OCI-LY7 (cell line): ENCODE measurements at regions not wholly inside any gene's neighbourhood (a gene's known extent, or its start where the extent isn't known, plus 50 kb on each side); places are given as distances from the start of the nearest gene placed in this dataset.

Source experiments
- BruUV-seq: library from RNA; stranded (reverse); fragments of 400-500 nt; replicated peaks from 2 replicates; lab custom pipeline; 2021; lab: Mats Ljungman, UMichigan
- CTCF ChIA-PET: fragments of 300-600 bp; sonication (Branson Sonifier 250); formaldehyde crosslinking; loops from one replicate; lab custom pipeline; 2022; ENCODE audit warnings: antibody characterized with exemption; ENCODE audit not compliant: unreplicated experiment; lab: Charles Lee
- POLR2A ChIA-PET: fragments of 300-600 bp; sonication (Branson Sonifier 250); formaldehyde crosslinking; loops from one replicate; lab custom pipeline; 2022; ENCODE audit warnings: antibody characterized with exemption; lab: Charles Lee
- DNase-seq: peaks from one replicate; pipeline ENCODE4 v3.0.0-alpha.2; 2015; ENCODE audit warnings: low spot score
- H2AFZ ChIP-seq: fragments of 200-600 bp; sonication (generic), shearing (Covaris generic); 2 replicates; pipeline ENCODE4 v1.6.1; 2014; ENCODE audit warnings: mild to moderate bottlenecking, antibody characterized with exemption, low read length, moderate library complexity
- H3K27ac ChIP-seq: fragments of 200-600 bp; sonication (generic); 2 replicates; pipeline ENCODE4 v1.5.1; 2014; ENCODE audit warnings: mixed run types, low read depth, mild to moderate bottlenecking, moderate library complexity, low read length, inconsistent platforms; ENCODE audit not compliant: poor library complexity, severe bottlenecking
- H3K36me3 ChIP-seq: fragments of 200-600 bp; sonication (generic); 2 replicates; pipeline ENCODE4 v1.6.1; 2014; ENCODE audit warnings: mild to moderate bottlenecking, antibody characterized with exemption, low read length, moderate library complexity, mixed read lengths; ENCODE audit not compliant: insufficient read depth
- H3K4me1 ChIP-seq: fragments of 200-600 bp; sonication (generic); 2 replicates; pipeline ENCODE4 v1.5.1; 2014; ENCODE audit warnings: mild to moderate bottlenecking, low read length; ENCODE audit not compliant: insufficient read depth, poor library complexity, severe bottlenecking
- H3K4me2 ChIP-seq: fragments of 200-600 bp; sonication (generic); 2 replicates; pipeline ENCODE4 v1.6.1; 2014; ENCODE audit warnings: mild to moderate bottlenecking, low read length
- H3K4me3 ChIP-seq: fragments of 200-600 bp; sonication (generic); 2 replicates; pipeline ENCODE4 v1.5.1; 2014; ENCODE audit warnings: mild to moderate bottlenecking, low read depth, low read length; ENCODE audit not compliant: poor library complexity, severe bottlenecking
- H3K79me2 ChIP-seq: fragments of 200-600 bp; sonication (generic); 2 replicates; pipeline ENCODE4 v1.6.1; 2016; ENCODE audit warnings: low read depth, mild to moderate bottlenecking, low read length, moderate library complexity, mixed read lengths; ENCODE audit not compliant: insufficient read depth
- H3K9me2 ChIP-seq: fragments of 200-600 bp; sonication (generic); 2 replicates; pipeline ENCODE4 v1.6.1; 2016; ENCODE audit warnings: mild to moderate bottlenecking, low read length, mixed read lengths; ENCODE audit not compliant: insufficient read depth
- H3K9me3 ChIP-seq: fragments of 200-600 bp; sonication (generic); 2 replicates; pipeline ENCODE4 v1.6.1; 2014; ENCODE audit warnings: mild to moderate bottlenecking, mixed run types, low read length, mixed read lengths
- H4K20me1 ChIP-seq: fragments of 200-600 bp; sonication (generic); 2 replicates; pipeline ENCODE4 v1.6.1; 2014; ENCODE audit warnings: mild to moderate bottlenecking, antibody characterized with exemption, low read length, moderate library complexity, mixed read lengths; ENCODE audit not compliant: insufficient read depth
- EZH2phosphoT487 ChIP-seq: fragments of 200-600 bp; sonication (generic); IDR thresholded peaks from 2 replicates; pipeline ENCODE4 v1.6.1; 2018; ENCODE audit warnings: low read depth, borderline replicate concordance, mild to moderate bottlenecking, mixed run types, antibody characterized with exemption, low read length, moderate library complexity, mixed read lengths
- intact Hi-C: fragments of 100-400 bp; cut with micrococcal nuclease; formaldehyde crosslinking; loops from one replicate; pipeline ENCODE4 v1.10.0; 2022; ENCODE audit not compliant: unreplicated experiment
- TF ChIP-seq, protein P1 (sequence below): fragments of 200-600 bp; sonication (generic); conservative IDR thresholded peaks from 2 replicates; pipeline ENCODE4 v1.5.1; 2014; ENCODE audit warnings: mild to moderate bottlenecking, antibody characterized with exemption, low read length, moderate library complexity, mixed read lengths

DNA sequence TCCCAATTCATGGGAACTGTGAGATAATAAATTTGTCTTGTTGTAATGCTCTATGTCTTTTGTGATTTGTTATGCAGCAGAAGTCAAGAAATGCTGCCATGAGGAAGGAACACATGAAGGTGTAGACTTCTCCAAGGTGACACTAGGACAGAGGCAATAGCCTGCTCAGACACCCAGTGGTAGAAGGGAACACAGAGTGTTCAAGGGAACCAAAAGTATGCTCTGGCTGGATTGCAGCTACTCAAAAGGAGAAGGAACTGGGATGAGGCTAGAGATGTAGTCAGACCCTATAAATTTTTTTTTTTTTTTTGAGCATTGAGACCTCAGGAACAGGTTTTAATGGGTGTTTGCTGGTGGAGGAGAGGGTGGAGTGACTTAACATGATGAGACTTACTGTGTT, 232.5 kb downstream of the PARP8 start:
- H3K4me1 ChIP-seq, result no peaks in the 10 kb centered on the region
- H2AFZ ChIP-seq, result no peak overlapping the region
- no peaks in the 10 kb centered on the region for H3K9me3 ChIP-seq
- ChIA-PET CTCF (no interaction called here), POLR2A (interaction anchor here (0.7 to 0.8 kb wide), 2 partner anchors 11 to 142 kb away, joined by 3 to 4 read pairs; no protein-coding TSS in a partner anchor)
- H3K79me2 ChIP-seq, result no peaks in the 10 kb centered on the region
- TF ChIP-seq, protein P1, sequence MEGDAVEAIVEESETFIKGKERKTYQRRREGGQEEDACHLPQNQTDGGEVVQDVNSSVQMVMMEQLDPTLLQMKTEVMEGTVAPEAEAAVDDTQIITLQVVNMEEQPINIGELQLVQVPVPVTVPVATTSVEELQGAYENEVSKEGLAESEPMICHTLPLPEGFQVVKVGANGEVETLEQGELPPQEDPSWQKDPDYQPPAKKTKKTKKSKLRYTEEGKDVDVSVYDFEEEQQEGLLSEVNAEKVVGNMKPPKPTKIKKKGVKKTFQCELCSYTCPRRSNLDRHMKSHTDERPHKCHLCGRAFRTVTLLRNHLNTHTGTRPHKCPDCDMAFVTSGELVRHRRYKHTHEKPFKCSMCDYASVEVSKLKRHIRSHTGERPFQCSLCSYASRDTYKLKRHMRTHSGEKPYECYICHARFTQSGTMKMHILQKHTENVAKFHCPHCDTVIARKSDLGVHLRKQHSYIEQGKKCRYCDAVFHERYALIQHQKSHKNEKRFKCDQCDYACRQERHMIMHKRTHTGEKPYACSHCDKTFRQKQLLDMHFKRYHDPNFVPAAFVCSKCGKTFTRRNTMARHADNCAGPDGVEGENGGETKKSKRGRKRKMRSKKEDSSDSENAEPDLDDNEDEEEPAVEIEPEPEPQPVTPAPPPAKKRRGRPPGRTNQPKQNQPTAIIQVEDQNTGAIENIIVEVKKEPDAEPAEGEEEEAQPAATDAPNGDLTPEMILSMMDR, result no peak
- H3K9me2 ChIP-seq, result no peaks in the 10 kb centered on the region
- DNase-seq, result no peak
- no peak overlapping the region for H3K27ac ChIP-seq
- BruUV-seq, result no TSS peak
- intact Hi-C loops, result no loop called here
- no peaks in the 10 kb centered on the region for H3K36me3 ChIP-seq
- no peak overlapping the region for H3K4me3 ChIP-seq
- H4K20me1 ChIP-seq, result no peaks in the 10 kb centered on the region
- no peak overlapping the region for H3K4me2 ChIP-seq

DNA sequence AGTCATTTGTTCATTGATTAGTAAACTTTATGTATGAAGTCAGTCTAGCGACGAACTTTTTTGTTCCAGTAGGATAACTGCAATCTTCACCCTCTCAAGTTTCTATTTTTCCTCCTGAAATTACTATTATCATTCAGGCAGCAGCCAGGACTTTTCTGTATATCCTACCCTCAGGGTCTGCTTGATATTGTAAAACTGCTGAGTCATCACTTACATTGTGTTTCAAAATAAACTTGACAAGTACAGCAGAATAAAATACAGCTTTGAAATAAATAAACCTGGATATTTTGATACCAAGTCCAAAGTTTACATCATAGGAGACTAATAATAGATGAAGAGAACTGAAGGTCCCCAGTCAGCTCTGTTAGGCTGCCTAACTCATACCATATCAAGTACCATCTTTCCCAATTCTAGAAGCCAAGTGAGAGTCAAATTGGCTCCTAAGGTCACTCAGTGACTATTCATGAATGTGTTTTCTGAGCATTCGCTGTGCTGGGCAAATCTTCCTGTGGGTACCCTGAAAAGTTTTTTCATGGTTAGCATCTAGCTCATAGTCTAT, 234.6 kb downstream of the PARP8 start:
- BruUV-seq, result no TSS peak
- no peak overlapping the region for H3K4me2 ChIP-seq
- intact Hi-C loops, result no loop called here
- no peak for DNase-seq
- no peaks in the 10 kb centered on the region for H3K9me3 ChIP-seq
- H3K27ac ChIP-seq, result no peak overlapping the region
- POLR2A ChIA-PET, result no interaction called here
- H3K79me2 ChIP-seq, result no peaks in the 10 kb centered on the region
- H4K20me1 ChIP-seq, result no peaks in the 10 kb centered on the region
- H2AFZ ChIP-seq, result no peak overlapping the region
- no peaks in the 10 kb centered on the region for H3K4me1 ChIP-seq
- TF ChIP-seq, protein P1, result no peak
- no peak for TF ChIP-seq EZH2phosphoT487
- H3K9me2 ChIP-seq, result no peaks in the 10 kb centered on the region
- H3K4me3 ChIP-seq, result no peak overlapping the region
- no peaks in the 10 kb centered on the region for H3K36me3 ChIP-seq
- CTCF ChIA-PET, result no interaction called here

DNA sequence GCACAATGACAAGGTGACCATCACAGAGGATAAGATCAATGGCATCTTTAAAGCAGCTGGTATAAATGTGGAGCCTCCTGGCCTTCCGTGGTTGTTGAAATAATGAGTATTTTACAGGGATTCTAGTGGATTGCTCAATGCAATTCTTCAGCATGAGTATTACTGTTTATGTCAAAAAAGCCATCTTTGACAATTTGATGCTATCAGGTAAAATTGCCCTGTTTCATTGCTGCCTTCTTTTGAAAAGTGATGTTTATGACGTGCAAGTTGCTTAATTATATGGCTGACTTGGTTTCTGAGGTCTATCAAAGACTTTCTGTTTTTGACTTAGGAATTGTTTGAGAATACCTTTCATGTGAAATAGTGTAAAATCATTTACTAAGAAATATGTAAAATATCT, 237.2 kb downstream of the PARP8 start:
- TF ChIP-seq, protein P1, result no peak
- TF ChIP-seq EZH2phosphoT487, result no peak
- H2AFZ ChIP-seq, result no peak overlapping the region
- H3K36me3 ChIP-seq, result no peaks in the 10 kb centered on the region
- no peaks in the 10 kb centered on the region for H3K9me3 ChIP-seq
- POLR2A ChIA-PET, result interaction anchor here (1.3 kb wide), 1 partner anchor 13 kb away, joined by 4 read pairs; no protein-coding TSS in a partner anchor
- H3K27ac ChIP-seq, result no peak overlapping the region
- H3K4me1 ChIP-seq, result no peaks in the 10 kb centered on the region
- no peaks in the 10 kb centered on the region for H3K9me2 ChIP-seq
- BruUV-seq, result no TSS peak
- CTCF ChIA-PET, result no interaction called here
- no peak for DNase-seq
- no peak overlapping the region for H3K4me2 ChIP-seq
- no peaks in the 10 kb centered on the region for H4K20me1 ChIP-seq
- no peak overlapping the region for H3K4me3 ChIP-seq
- H3K79me2 ChIP-seq, result no peaks in the 10 kb centered on the region
- intact Hi-C loops, result no loop called here
